ENCODE measurements at regions not wholly inside any gene's neighbourhood (a gene's known extent, or its start where the extent isn't known, plus 50 kb on each side); places are given as distances from the start of the nearest gene placed in this dataset.

DNA sequence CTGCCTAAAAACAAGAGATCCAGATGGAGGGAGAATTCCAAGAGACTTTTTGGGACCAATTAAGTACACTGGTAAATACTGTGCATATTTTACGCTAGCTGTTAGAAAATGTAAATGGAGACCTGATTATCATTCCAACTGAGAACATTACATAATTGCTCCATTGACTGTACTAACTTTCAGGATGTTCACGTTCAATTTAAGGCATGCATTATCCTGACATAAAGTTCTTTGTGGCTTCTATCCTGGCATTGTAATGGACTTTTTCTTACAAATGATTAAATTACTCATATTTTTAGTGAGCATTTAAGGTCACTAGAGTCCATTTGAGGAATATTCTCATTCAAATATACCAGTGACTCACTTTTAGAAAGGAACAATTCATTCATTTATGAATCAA is 883.3 kb upstream of the TMPRSS15 start:
- TF ChIP-seq, protein P1, sequence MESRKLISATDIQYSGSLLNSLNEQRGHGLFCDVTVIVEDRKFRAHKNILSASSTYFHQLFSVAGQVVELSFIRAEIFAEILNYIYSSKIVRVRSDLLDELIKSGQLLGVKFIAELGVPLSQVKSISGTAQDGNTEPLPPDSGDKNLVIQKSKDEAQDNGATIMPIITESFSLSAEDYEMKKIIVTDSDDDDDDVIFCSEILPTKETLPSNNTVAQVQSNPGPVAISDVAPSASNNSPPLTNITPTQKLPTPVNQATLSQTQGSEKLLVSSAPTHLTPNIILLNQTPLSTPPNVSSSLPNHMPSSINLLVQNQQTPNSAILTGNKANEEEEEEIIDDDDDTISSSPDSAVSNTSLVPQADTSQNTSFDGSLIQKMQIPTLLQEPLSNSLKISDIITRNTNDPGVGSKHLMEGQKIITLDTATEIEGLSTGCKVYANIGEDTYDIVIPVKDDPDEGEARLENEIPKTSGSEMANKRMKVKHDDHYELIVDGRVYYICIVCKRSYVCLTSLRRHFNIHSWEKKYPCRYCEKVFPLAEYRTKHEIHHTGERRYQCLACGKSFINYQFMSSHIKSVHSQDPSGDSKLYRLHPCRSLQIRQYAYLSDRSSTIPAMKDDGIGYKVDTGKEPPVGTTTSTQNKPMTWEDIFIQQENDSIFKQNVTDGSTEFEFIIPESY (CRISPR knock-in tag; IDR thresholded peaks at IDR 0.05), result no peak
- TF ChIP-seq PCBP2 (IDR thresholded peaks at IDR 0.05; ENCODE audit: low read depth, low read length, poor library complexity, severe bottlenecking), result no peak
- TF ChIP-seq NONO (IDR thresholded peaks at IDR 0.05; ENCODE audit: low read depth in 2 of 2, low read length in 1 of 2), result no peak
- TF ChIP-seq SMAD1 (IDR thresholded peaks at IDR 0.05; ENCODE audit: low read depth, low read length, partially characterized antibody), result no peak
- TF ChIP-seq, protein P2, sequence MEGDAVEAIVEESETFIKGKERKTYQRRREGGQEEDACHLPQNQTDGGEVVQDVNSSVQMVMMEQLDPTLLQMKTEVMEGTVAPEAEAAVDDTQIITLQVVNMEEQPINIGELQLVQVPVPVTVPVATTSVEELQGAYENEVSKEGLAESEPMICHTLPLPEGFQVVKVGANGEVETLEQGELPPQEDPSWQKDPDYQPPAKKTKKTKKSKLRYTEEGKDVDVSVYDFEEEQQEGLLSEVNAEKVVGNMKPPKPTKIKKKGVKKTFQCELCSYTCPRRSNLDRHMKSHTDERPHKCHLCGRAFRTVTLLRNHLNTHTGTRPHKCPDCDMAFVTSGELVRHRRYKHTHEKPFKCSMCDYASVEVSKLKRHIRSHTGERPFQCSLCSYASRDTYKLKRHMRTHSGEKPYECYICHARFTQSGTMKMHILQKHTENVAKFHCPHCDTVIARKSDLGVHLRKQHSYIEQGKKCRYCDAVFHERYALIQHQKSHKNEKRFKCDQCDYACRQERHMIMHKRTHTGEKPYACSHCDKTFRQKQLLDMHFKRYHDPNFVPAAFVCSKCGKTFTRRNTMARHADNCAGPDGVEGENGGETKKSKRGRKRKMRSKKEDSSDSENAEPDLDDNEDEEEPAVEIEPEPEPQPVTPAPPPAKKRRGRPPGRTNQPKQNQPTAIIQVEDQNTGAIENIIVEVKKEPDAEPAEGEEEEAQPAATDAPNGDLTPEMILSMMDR (IDR thresholded peaks at IDR 0.05 in 2 of 3, conservative IDR thresholded peaks at IDR 0.05 in 1 of 3; ENCODE audit: insufficient read depth in 2 of 3, low read depth in 1 of 3, low read length in 3 of 3), result no peak
- TF ChIP-seq PTTG1 (tag; IDR thresholded peaks at IDR 0.05; ENCODE audit: low read depth), result no peak
- TF ChIP-seq HCFC1 (IDR thresholded peaks at IDR 0.05; ENCODE audit: low read depth, low read length), result no peak
- TF ChIP-seq HDAC6 (IDR thresholded peaks at IDR 0.05; ENCODE audit: low read depth, low read length), result no peak
- TF ChIP-seq, protein P3, sequence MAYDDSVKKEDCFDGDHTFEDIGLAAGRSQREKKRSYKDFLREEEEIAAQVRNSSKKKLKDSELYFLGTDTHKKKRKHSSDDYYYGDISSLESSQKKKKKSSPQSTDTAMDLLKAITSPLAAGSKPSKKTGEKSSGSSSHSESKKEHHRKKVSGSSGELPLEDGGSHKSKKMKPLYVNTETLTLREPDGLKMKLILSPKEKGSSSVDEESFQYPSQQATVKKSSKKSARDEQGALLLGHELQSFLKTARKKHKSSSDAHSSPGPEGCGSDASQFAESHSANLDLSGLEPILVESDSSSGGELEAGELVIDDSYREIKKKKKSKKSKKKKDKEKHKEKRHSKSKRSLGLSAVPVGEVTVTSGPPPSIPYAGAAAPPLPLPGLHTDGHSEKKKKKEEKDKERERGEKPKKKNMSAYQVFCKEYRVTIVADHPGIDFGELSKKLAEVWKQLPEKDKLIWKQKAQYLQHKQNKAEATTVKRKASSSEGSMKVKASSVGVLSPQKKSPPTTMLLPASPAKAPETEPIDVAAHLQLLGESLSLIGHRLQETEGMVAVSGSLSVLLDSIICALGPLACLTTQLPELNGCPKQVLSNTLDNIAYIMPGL (CRISPR knock-in tag; IDR thresholded peaks at IDR 0.05), result no peak

Data from K562 (cell line).